HCT116 (cell line): ENCODE measurements at regions not wholly inside any gene's neighbourhood (a gene's known extent, or its start where the extent isn't known, plus 50 kb on each side); places are given as distances from the start of the nearest gene placed in this dataset.

ENCODE experiments used
- ATAC-seq: fragments of 200-7000 bp; cut with Tn5 transposase; 2 replicates; pipeline ENCODE4 v1.9.1; 2020; ENCODE audit warnings: mild to moderate bottlenecking, moderate library complexity
- BruUV-seq: library from RNA; stranded (reverse); fragments of 400-500 nt; replicated peaks from 2 replicates; lab custom pipeline; 2021; lab: Mats Ljungman, UMichigan
- CTCF ChIA-PET: fragments of 300-600 bp; sonication (Branson Sonifier 250); formaldehyde crosslinking; loops from one replicate; lab custom pipeline; 2021; ENCODE audit warnings: antibody characterized with exemption; lab: Charles Lee
- POLR2A ChIA-PET: fragments of 300-600, 350-600 bp; sonication (Branson Sonifier 250); formaldehyde crosslinking; loops from one replicate; lab custom pipeline; 2021; ENCODE audit warnings: antibody characterized with exemption; lab: Charles Lee
- RAD21 ChIA-PET, 2 experiments: fragments of 300-600 bp; sonication (Branson Sonifier 250); formaldehyde crosslinking; loops; one replicate each; lab custom pipeline; 2023; ENCODE audit warnings: low total read pairs in 2 of 2; ENCODE audit not compliant: uncharacterized antibody in 2 of 2, unreplicated experiment in 2 of 2, low non-redundant PET in 1 of 2; lab: Charles Lee
- DNase-seq: peaks from one replicate; pipeline ENCODE4 v3.0.0-alpha.2; 2010; ENCODE audit warnings: low read depth, low spot score
- H2AFZ ChIP-seq: fragments of 200-600 bp; shearing (Covaris generic), sonication (generic); 2 replicates; pipeline ENCODE4 v1.6.1; 2017; ENCODE audit warnings: low read depth, mixed run types, mixed read lengths, antibody characterized with exemption, low read length; ENCODE audit not compliant: poor library complexity, severe bottlenecking
- H3K27ac ChIP-seq: 2 replicates; pipeline ENCODE4 v1.5.1; 2012; ENCODE audit warnings: low read depth, low read length
- H3K27me3 ChIP-seq: fragments of 200-600 bp; sonication (generic); 2 replicates; pipeline ENCODE4 v1.6.1; 2016; ENCODE audit warnings: mixed run types, low read length, mixed read lengths; ENCODE audit not compliant: insufficient read depth
- H3K36me3 ChIP-seq, 2 experiments: fragments of 200-500 bp in 1 of 2; fragments of 200-600 bp in 1 of 2; sonication (Bioruptor generic) in 1 of 2; sonication (generic) in 1 of 2; 2 replicates each; pipeline versions ENCODE4 v1.5.1 to v1.6.1; 2014 to 2016; ENCODE audit warnings: low read length in 2 of 2, inconsistent platforms in 1 of 2, mixed read lengths in 1 of 2, mixed run types in 1 of 2; ENCODE audit not compliant: insufficient read depth in 2 of 2, control insufficient read depth in 1 of 2
- H3K4me1 ChIP-seq, 2 experiments: fragments of 200-600 bp in 1 of 2; sonication (generic) in 1 of 2; 2 replicates each; pipeline versions ENCODE4 v1.5.1 to v1.6.1; 2012 to 2017; ENCODE audit warnings: low read length in 2 of 2, inconsistent platforms in 1 of 2, mild to moderate bottlenecking in 1 of 2, mixed read lengths in 1 of 2, mixed run types in 1 of 2, moderate library complexity in 1 of 2; ENCODE audit not compliant: insufficient read depth in 2 of 2, control insufficient read depth in 1 of 2
- H3K4me2 ChIP-seq: fragments of 200-600 bp; sonication (generic); 2 replicates; pipeline ENCODE4 v1.6.1; 2017; ENCODE audit warnings: mixed run types, low read length, mixed read lengths
- H3K4me3 ChIP-seq, 2 experiments: fragments of 200-600 bp in 1 of 2; sonication (generic) in 1 of 2; replicated peaks in 1 of 2; 2 replicates each; pipeline ENCODE4 v1.5.1; 2011 to 2016; ENCODE audit warnings: low read length in 2 of 2, control low read depth in 1 of 2, low read depth in 1 of 2, mild to moderate bottlenecking in 1 of 2, mixed read lengths in 1 of 2, mixed run types in 1 of 2
- H3K79me2 ChIP-seq: fragments of 200-600 bp; sonication (generic); 2 replicates; pipeline ENCODE4 v1.6.1; 2017; ENCODE audit warnings: mild to moderate bottlenecking, mixed run types, low read length, moderate library complexity, mixed read lengths; ENCODE audit not compliant: insufficient read depth
- H3K9ac ChIP-seq: fragments of 200-600 bp; sonication (generic); 2 replicates; pipeline ENCODE4 v1.6.1; 2016; ENCODE audit warnings: low read length, mixed read lengths
- H3K9me2 ChIP-seq: fragments of 200-600 bp; sonication (generic), shearing (Covaris generic); 2 replicates; pipeline ENCODE4 v1.6.1; 2017; ENCODE audit warnings: mixed run types, mild to moderate bottlenecking, moderate library complexity; ENCODE audit not compliant: insufficient read depth
- H3K9me3 ChIP-seq, 2 experiments: fragments of 200-500 bp in 1 of 2; fragments of 200-600 bp in 1 of 2; sonication (Bioruptor generic) in 1 of 2; sonication (generic) in 1 of 2; 2 replicates each; pipeline ENCODE4 v1.6.1; 2014 to 2017; ENCODE audit warnings: low read length in 2 of 2, mixed read lengths in 2 of 2, inconsistent platforms in 1 of 2, low read depth in 1 of 2, mild to moderate bottlenecking in 1 of 2, mixed run types in 1 of 2, moderate library complexity in 1 of 2; ENCODE audit not compliant: control insufficient read depth in 1 of 2, insufficient read depth in 1 of 2
- H4K20me1 ChIP-seq: fragments of 200-600 bp; sonication (generic), shearing (Covaris generic); 2 replicates; pipeline ENCODE4 v1.6.1; 2017; ENCODE audit warnings: mixed run types, mild to moderate bottlenecking, moderate library complexity; ENCODE audit not compliant: insufficient read depth
- CBX3 ChIP-seq: IDR thresholded peaks from 2 replicates; pipeline ENCODE4 v1.6.1; 2012; ENCODE audit warnings: low read depth
- EGR1 ChIP-seq: IDR thresholded peaks from 2 replicates; pipeline ENCODE4 v1.6.1; 2012; ENCODE audit warnings: low read depth
- ELF1 ChIP-seq: IDR thresholded peaks from 2 replicates; pipeline ENCODE4 v1.6.1; 2012; ENCODE audit warnings: low read depth, borderline replicate concordance
- EZH2phosphoT487 ChIP-seq: fragments of 200-600 bp; IDR thresholded peaks from 2 replicates; pipeline ENCODE4 v1.6.1; 2018; ENCODE audit warnings: antibody characterized with exemption, borderline replicate concordance
- FOSL1 ChIP-seq: IDR thresholded peaks from 2 replicates; pipeline ENCODE4 v1.6.1; 2012; ENCODE audit warnings: low read depth
- JUND ChIP-seq: IDR thresholded peaks from 2 replicates; pipeline ENCODE4 v1.6.1; 2012
- POLR2A ChIP-seq: IDR thresholded peaks from 2 replicates; pipeline ENCODE4 v1.7.0; 2011; ENCODE audit warnings: borderline replicate concordance; ENCODE audit not compliant: insufficient read depth, insufficient read length; ENCODE audit errors: extremely low read depth
- RAD21 ChIP-seq: IDR thresholded peaks from 2 replicates; pipeline ENCODE4 v1.6.1; 2012; ENCODE audit warnings: low read depth, mild to moderate bottlenecking
- SIN3A ChIP-seq: IDR thresholded peaks from 2 replicates; pipeline ENCODE4 v1.6.1; 2012; ENCODE audit warnings: low read depth
- TCF7L2 ChIP-seq: IDR thresholded peaks from 2 replicates; pipeline ENCODE4 v1.7.0; 2011; ENCODE audit warnings: borderline replicate concordance, inconsistent platforms; ENCODE audit not compliant: insufficient read depth, insufficient read length; ENCODE audit errors: extremely low read depth
- ZFX ChIP-seq: fragments of 450-650 bp; IDR thresholded peaks from 2 replicates; pipeline ENCODE4 v1.6.1; 2017
- ZNF274 ChIP-seq: fragments of 200-500 bp; sonication (Bioruptor generic); IDR thresholded peaks from 2 replicates; pipeline ENCODE4 v1.6.1; 2014; ENCODE audit warnings: mild to moderate bottlenecking, low read depth, low read length, inconsistent platforms
- intact Hi-C: fragments of 100-400 bp; cut with micrococcal nuclease; formaldehyde crosslinking; loops from 2 replicates; pipeline ENCODE4 v1.10.0; 2022
- TF ChIP-seq, protein P1 (sequence below): IDR thresholded peaks from 2 replicates; pipeline ENCODE4 v1.6.1; 2012
- TF ChIP-seq, protein P2 (sequence below): IDR thresholded peaks from 2 replicates; pipeline ENCODE4 v1.6.1; 2012
- TF ChIP-seq, protein P3 (sequence below), 3 experiments: fragments of 200-600 bp in 1 of 3; sonication (generic) in 1 of 3; IDR thresholded peaks in 2 of 3; conservative IDR thresholded peaks in 1 of 3; 2 replicates each; pipeline ENCODE4 v1.5.1; 2012 to 2017; ENCODE audit warnings: low read depth in 2 of 3, low read length in 2 of 3, antibody characterized with exemption in 1 of 3, borderline replicate concordance in 1 of 3, control low read depth in 1 of 3, mild to moderate bottlenecking in 1 of 3, mixed read lengths in 1 of 3, mixed run types in 1 of 3, moderate library complexity in 1 of 3; ENCODE audit not compliant: insufficient read depth in 1 of 3
- TF ChIP-seq, protein P4 (sequence below): IDR thresholded peaks from 2 replicates; pipeline ENCODE4 v1.6.1; 2012; ENCODE audit warnings: low read depth

DNA sequence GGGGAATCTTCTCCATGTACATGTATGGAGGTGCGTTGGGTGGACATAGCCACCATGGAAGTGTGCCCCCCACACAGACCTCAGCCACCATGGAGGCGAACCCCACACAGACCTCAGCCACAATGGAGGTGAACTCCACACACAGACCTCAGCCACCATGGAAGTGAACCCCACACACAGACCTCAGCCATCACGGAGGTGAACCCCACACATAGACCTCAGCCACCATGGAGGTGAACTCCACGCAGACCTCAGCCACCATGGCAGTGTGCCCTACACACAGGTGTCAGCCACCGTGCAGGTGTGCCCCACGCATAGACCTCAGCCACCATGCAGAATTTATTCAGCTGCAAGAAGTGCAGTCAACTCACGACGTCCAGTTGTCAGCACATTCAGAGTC is 339.7 kb downstream of the ACTR3B start:
- Histone ChIP-seq H3K27ac (no peak overlapping the region), H3K9ac (no peak overlapping the region), H2AFZ (no peak overlapping the region), H3K36me3 (no peaks in the 10 kb centered on the region), H3K4me1 (no peaks in the 10 kb centered on the region), H3K9me3 (no peaks in the 10 kb centered on the region), H3K27me3 (peaks cover 30% of the 10 kb centered on the region; the same call in 1 of the 2 replicates), H4K20me1 (no peaks in the 10 kb centered on the region), H3K4me3 (no peak overlapping the region), H3K79me2 (no peaks in the 10 kb centered on the region), H3K9me2 (no peaks in the 10 kb centered on the region), H3K4me2 (no peak overlapping the region)
- no peak for DNase-seq
- no TSS peak for BruUV-seq
- ChIA-PET RAD21 (no interaction called here), CTCF (no interaction called here), POLR2A (no interaction called here)
- no peak for ATAC-seq
- TF ChIP-seq FOSL1 (no peak), ZFX (no peak), ELF1 (no peak), SIN3A (no peak), JUND (no peak), RAD21 (no peak), EGR1 (no peak), TCF7L2 (no peak)
- TF ChIP-seq, protein P1, sequence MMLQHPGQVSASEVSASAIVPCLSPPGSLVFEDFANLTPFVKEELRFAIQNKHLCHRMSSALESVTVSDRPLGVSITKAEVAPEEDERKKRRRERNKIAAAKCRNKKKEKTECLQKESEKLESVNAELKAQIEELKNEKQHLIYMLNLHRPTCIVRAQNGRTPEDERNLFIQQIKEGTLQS = no peak
- TF ChIP-seq, protein P2, sequence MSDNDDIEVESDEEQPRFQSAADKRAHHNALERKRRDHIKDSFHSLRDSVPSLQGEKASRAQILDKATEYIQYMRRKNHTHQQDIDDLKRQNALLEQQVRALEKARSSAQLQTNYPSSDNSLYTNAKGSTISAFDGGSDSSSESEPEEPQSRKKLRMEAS = no peak
- intact Hi-C loops = no loop called here

DNA sequence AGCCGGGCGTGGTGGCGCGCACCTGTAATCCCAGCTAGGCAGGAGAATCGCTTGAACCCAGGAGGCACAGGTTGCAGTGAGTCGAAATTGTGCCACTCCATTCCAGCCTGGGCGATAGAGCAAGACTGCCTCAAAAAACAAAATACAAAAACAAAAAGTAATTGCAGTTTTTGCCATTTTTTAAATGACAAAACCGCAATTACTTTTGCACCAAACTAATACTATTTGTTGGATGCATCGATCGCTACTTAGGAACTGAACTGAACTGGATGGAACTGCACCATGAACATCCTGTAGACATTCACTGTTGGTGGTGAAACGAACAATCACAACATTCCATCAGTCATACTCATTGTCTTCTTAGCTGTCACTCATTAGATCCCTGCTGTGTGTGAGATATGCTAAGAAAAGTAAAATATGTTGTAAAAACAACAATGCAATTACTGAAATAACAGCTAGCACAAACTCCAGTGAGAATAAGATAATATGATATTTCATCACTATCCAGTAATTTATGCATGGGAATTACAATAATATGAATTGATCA is 341.2 kb downstream of the ACTR3B start:
- Histone ChIP-seq H3K4me1 (no peaks in the 10 kb centered on the region), H3K4me3 (no peak overlapping the region), H4K20me1 (no peaks in the 10 kb centered on the region), H3K4me2 (no peak overlapping the region), H2AFZ (no peak overlapping the region), H3K9me2 (no peaks in the 10 kb centered on the region), H3K36me3 (no peaks in the 10 kb centered on the region), H3K9ac (no peak overlapping the region), H3K9me3 (no peaks in the 10 kb centered on the region), H3K27ac (no peak overlapping the region), H3K27me3 (peaks cover 35% of the 10 kb centered on the region; the same call in 1 of the 2 replicates), H3K79me2 (no peaks in the 10 kb centered on the region)
- POLR2A ChIA-PET = no interaction called here
- no peak for TF ChIP-seq JUND
- TF ChIP-seq, protein P3, sequence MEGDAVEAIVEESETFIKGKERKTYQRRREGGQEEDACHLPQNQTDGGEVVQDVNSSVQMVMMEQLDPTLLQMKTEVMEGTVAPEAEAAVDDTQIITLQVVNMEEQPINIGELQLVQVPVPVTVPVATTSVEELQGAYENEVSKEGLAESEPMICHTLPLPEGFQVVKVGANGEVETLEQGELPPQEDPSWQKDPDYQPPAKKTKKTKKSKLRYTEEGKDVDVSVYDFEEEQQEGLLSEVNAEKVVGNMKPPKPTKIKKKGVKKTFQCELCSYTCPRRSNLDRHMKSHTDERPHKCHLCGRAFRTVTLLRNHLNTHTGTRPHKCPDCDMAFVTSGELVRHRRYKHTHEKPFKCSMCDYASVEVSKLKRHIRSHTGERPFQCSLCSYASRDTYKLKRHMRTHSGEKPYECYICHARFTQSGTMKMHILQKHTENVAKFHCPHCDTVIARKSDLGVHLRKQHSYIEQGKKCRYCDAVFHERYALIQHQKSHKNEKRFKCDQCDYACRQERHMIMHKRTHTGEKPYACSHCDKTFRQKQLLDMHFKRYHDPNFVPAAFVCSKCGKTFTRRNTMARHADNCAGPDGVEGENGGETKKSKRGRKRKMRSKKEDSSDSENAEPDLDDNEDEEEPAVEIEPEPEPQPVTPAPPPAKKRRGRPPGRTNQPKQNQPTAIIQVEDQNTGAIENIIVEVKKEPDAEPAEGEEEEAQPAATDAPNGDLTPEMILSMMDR (IDR thresholded peaks at IDR 0.05 in 2 of 3, conservative IDR thresholded peaks at IDR 0.05 in 1 of 3; ENCODE audit: borderline replicate concordance in 1 of 3, insufficient read depth in 1 of 3, low read depth in 2 of 3, low read length in 2 of 3) = no peak
- TF ChIP-seq, protein P2 = no peak
- TF ChIP-seq, protein P4, sequence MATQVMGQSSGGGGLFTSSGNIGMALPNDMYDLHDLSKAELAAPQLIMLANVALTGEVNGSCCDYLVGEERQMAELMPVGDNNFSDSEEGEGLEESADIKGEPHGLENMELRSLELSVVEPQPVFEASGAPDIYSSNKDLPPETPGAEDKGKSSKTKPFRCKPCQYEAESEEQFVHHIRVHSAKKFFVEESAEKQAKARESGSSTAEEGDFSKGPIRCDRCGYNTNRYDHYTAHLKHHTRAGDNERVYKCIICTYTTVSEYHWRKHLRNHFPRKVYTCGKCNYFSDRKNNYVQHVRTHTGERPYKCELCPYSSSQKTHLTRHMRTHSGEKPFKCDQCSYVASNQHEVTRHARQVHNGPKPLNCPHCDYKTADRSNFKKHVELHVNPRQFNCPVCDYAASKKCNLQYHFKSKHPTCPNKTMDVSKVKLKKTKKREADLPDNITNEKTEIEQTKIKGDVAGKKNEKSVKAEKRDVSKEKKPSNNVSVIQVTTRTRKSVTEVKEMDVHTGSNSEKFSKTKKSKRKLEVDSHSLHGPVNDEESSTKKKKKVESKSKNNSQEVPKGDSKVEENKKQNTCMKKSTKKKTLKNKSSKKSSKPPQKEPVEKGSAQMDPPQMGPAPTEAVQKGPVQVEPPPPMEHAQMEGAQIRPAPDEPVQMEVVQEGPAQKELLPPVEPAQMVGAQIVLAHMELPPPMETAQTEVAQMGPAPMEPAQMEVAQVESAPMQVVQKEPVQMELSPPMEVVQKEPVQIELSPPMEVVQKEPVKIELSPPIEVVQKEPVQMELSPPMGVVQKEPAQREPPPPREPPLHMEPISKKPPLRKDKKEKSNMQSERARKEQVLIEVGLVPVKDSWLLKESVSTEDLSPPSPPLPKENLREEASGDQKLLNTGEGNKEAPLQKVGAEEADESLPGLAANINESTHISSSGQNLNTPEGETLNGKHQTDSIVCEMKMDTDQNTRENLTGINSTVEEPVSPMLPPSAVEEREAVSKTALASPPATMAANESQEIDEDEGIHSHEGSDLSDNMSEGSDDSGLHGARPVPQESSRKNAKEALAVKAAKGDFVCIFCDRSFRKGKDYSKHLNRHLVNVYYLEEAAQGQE = no peak
- TF ChIP-seq EGR1 = no peak
- TF ChIP-seq EZH2phosphoT487 = no peak
- no peak for TF ChIP-seq POLR2A
- no peak for TF ChIP-seq ZNF274
- TF ChIP-seq FOSL1 = no peak
- no peak for TF ChIP-seq CBX3
- DNase-seq = no peak
- RAD21 ChIA-PET = no interaction called here
- ATAC-seq = no peak
- CTCF ChIA-PET = no interaction called here
- intact Hi-C loops = no loop called here
- no TSS peak for BruUV-seq
